ENCODE measurements at regions not wholly inside any gene's neighbourhood (a gene's known extent, or its start where the extent isn't known, plus 50 kb on each side); places are given as distances from the start of the nearest gene placed in this dataset.
A peak's percentile ranks its signal among the peaks of the same experiment; 100 is the strongest.

GRCh38 chr12:46445551-46446235 is 73.1 kb upstream of the SLC38A2 start:
- no peak for TF ChIP-seq CTCF (IDR thresholded peaks at IDR 0.05; ENCODE audit: low read depth, low read length)
- H3K4me3 ChIP-seq (replicated peaks in 1 of 2; ENCODE audit: low read depth in 2 of 2, low read length in 2 of 2): no peak overlapping the region
- peak; percentile 31 to 65 for DNase-seq (ENCODE audit: low read depth in 2 of 2)

GRCh38 chr12:46445093-46445492 is 72.5 kb upstream of the SLC38A2 start:
- no peak overlapping the region for H3K4me3 ChIP-seq (replicated peaks in 1 of 2; ENCODE audit: low read depth in 2 of 2, low read length in 2 of 2)
- peak in 1 of 2 donors; percentile 47 for DNase-seq (ENCODE audit: low read depth in 2 of 2)
- TF ChIP-seq CTCF (IDR thresholded peaks at IDR 0.05; ENCODE audit: low read depth, low read length): no peak

- no peak for DNase-seq (ENCODE audit: low read depth in 2 of 2)
- TF ChIP-seq CTCF (IDR thresholded peaks at IDR 0.05; ENCODE audit: low read depth, low read length): no peak
- no peak overlapping the region for H3K4me3 ChIP-seq (replicated peaks in 1 of 2; ENCODE audit: low read depth in 2 of 2, low read length in 2 of 2)
Measured at GRCh38 chr12:46443594-46444263, 71.2 kb upstream of the SLC38A2 start.

- no peak for DNase-seq (ENCODE audit: low read depth in 2 of 2)
- no peak for TF ChIP-seq CTCF (IDR thresholded peaks at IDR 0.05; ENCODE audit: low read depth, low read length)
- H3K4me3 ChIP-seq (replicated peaks in 1 of 2; ENCODE audit: low read depth in 2 of 2, low read length in 2 of 2): no peak overlapping the region
Measured at GRCh38 chr12:46442738-46443137, 70.2 kb upstream of the SLC38A2 start.

GRCh38 chr12:46442239-46442638 is 69.7 kb upstream of the SLC38A2 start:
- no peak for TF ChIP-seq CTCF (IDR thresholded peaks at IDR 0.05; ENCODE audit: low read depth, low read length)
- no peak overlapping the region for H3K4me3 ChIP-seq (replicated peaks in 1 of 2; ENCODE audit: low read depth in 2 of 2, low read length in 2 of 2)
- DNase-seq (ENCODE audit: low read depth in 2 of 2): peak; percentile 51 to 76

- no peak for TF ChIP-seq CTCF (IDR thresholded peaks at IDR 0.05; ENCODE audit: low read depth, low read length)
- peak in 1 of 2 donors; percentile 57 for DNase-seq (ENCODE audit: low read depth in 2 of 2)
- H3K4me3 ChIP-seq (replicated peaks in 1 of 2; ENCODE audit: low read depth in 2 of 2, low read length in 2 of 2): no peak overlapping the region
Measured at GRCh38 chr12:46439793-46440511, 67.4 kb upstream of the SLC38A2 start.

All from cardiac fibroblast (primary cell).